ENCODE measurements at regions not wholly inside any gene's neighbourhood (a gene's known extent, or its start where the extent isn't known, plus 50 kb on each side); places are given as distances from the start of the nearest gene placed in this dataset.

DNA sequence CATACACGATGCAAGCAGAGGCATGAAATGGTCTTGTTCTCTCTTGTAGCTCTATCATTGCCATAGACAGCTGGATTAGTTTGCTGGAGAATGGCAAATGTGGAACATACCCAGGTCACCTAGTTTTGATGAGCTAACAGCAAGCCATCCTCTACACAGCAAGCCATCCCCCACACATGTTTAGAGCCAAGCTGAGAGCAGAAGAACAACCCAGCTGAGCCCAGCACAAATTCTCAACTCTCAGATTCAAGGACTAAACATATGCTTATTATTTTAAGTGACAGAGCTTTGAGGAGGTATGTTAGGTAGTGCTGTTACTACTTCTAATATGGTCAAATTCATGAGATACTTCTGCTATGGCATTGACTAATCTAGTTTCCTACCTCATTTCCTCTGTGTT lies 230.3 kb downstream of the OTOR start:
- 100% methylated on average over 1 of the region's 1 CpG for WGBS (ENCODE audit: insufficient coverage)
- Histone ChIP-seq H3K9me3 (ENCODE audit: control insufficient read depth, insufficient read depth, low read length) (no peaks in the 10 kb centered on the region), H3K36me3 (ENCODE audit: control insufficient read depth, insufficient read depth, low read length) (no peaks in the 10 kb centered on the region), H3K4me1 (ENCODE audit: control insufficient read depth, insufficient read depth, low read length) (no peaks in the 10 kb centered on the region), H3K27ac (ENCODE audit: low read depth, low read length) (no peak overlapping the region), H3K4me3 (ENCODE audit: low read depth, low read length) (no peak overlapping the region), H3K27me3 (ENCODE audit: control insufficient read depth, insufficient read depth, low read length) (no peaks in the 10 kb centered on the region)
- DNase-seq (ENCODE audit: low read depth in 4 of 6, low spot score in 6 of 6), result no peak

DNA sequence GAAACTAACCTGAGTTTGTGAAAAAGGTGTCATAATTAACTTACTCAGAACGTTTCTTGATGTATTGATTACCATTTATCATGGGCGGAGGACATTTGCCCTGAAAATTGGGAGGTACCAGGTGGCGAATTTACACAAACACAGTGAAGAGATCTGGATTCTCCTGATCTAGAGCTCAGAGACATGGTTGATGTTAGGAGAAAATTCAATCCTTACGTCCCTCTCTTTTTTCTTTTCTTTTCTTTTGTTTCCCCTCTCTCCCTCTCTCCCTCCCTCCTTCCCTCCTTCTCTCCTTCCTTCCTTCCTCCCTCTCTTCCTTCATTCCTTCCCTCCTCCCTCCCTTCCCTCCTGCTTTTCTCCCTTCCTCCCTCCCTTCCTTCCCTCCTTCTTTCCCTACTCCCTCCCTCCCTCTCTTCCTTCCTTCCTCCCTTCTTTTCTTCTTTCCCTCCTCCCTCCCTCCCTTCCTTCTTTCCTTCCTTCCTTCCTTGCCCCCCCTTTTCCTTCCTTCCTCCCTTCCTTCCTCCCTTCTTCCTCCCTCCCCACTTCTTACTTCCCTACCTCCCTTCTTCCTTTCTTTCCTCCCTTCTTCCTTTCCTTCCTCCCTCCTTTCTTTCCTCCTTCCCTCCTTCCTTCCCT lies 234.1 kb downstream of the OTOR start:
- no peaks in the 10 kb centered on the region for H3K27me3 ChIP-seq (ENCODE audit: control insufficient read depth, insufficient read depth, low read length)
- DNase-seq (ENCODE audit: low read depth in 4 of 6, low spot score in 6 of 6), result no peak
- WGBS (ENCODE audit: insufficient coverage), result 67% methylated on average over 1 of the region's 4 CpGs
- no peak overlapping the region for H3K4me3 ChIP-seq (ENCODE audit: low read depth, low read length)
- H3K36me3 ChIP-seq (ENCODE audit: control insufficient read depth, insufficient read depth, low read length), result no peaks in the 10 kb centered on the region
- H3K27ac ChIP-seq (ENCODE audit: low read depth, low read length), result no peak overlapping the region
- no peaks in the 10 kb centered on the region for H3K9me3 ChIP-seq (ENCODE audit: control insufficient read depth, insufficient read depth, low read length)
- H3K4me1 ChIP-seq (ENCODE audit: control insufficient read depth, insufficient read depth, low read length), result no peaks in the 10 kb centered on the region

DNA sequence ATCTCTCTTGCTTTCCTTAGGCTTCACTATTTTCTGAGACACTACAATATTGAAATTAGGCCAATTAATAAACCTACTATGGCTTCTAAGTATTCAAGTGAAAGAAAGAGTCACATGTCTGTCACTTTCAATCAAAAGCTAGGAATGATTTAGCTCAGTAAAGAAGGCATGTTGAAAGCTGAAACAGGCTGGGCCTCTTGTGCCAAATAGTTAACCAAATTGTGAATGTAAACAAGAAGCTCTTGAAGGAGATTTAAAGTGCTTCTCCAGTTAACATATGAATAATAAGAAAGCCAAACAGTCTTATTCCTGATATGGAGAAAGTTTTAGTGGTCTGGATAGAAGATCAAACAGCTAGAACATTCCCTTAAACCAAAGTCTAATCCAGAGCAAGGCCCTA lies 236.3 kb downstream of the OTOR start:
- no peaks in the 10 kb centered on the region for H3K4me1 ChIP-seq (ENCODE audit: control insufficient read depth, insufficient read depth, low read length)
- no peaks in the 10 kb centered on the region for H3K36me3 ChIP-seq (ENCODE audit: control insufficient read depth, insufficient read depth, low read length)
- no peaks in the 10 kb centered on the region for H3K9me3 ChIP-seq (ENCODE audit: control insufficient read depth, insufficient read depth, low read length)
- no peaks in the 10 kb centered on the region for H3K27me3 ChIP-seq (ENCODE audit: control insufficient read depth, insufficient read depth, low read length)
- H3K27ac ChIP-seq (ENCODE audit: low read depth, low read length), result no peak overlapping the region
- no peak for DNase-seq (ENCODE audit: low read depth in 4 of 6, low spot score in 6 of 6)
- H3K4me3 ChIP-seq (ENCODE audit: low read depth, low read length), result no peak overlapping the region

DNA sequence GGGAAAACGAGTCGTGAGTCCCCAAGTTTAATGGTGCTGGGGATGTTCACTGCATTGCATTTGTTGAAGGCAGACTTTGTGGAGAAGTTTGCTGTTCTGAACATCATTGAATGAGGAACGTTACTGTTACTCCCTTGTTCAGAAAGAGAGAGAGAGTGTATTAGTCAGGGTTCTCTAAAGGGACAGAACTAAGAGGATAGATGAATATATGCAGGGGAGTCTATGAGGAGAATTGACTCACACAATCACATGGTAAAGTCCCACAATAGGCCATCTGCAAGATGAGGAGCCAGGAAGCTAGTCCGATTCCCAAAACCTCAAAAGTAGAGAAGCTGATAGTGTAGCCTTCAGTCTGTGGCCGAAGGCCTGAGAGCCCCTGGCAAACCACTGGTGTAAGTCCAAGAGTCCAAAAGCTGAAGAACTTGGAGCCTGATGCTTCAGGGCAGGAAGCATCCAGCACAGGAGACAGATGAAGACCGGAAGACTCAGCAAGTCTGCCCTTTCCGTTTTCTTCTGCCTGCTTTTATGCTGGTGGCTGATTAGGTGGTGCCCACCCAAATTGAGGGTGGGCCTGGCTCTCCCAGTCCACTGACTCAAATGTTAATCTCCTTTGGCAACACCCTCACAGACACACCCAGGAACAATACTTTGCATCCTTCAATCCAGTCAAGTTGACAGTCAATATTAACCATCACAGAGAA lies 223.5 kb upstream of the PCSK2 start:
- H3K27ac ChIP-seq (ENCODE audit: low read depth, low read length), result no peak overlapping the region
- H3K4me1 ChIP-seq (ENCODE audit: control insufficient read depth, insufficient read depth, low read length), result no peaks in the 10 kb centered on the region
- H3K36me3 ChIP-seq (ENCODE audit: control insufficient read depth, insufficient read depth, low read length), result no peaks in the 10 kb centered on the region
- DNase-seq (ENCODE audit: low read depth in 4 of 6, low spot score in 6 of 6), result no peak
- H3K27me3 ChIP-seq (ENCODE audit: control insufficient read depth, insufficient read depth, low read length), result no peaks in the 10 kb centered on the region
- no peaks in the 10 kb centered on the region for H3K9me3 ChIP-seq (ENCODE audit: control insufficient read depth, insufficient read depth, low read length)
- 96% methylated on average over 6 of the region's 7 CpGs for WGBS (ENCODE audit: insufficient coverage)
- H3K4me3 ChIP-seq (ENCODE audit: low read depth, low read length), result no peak overlapping the region

DNA sequence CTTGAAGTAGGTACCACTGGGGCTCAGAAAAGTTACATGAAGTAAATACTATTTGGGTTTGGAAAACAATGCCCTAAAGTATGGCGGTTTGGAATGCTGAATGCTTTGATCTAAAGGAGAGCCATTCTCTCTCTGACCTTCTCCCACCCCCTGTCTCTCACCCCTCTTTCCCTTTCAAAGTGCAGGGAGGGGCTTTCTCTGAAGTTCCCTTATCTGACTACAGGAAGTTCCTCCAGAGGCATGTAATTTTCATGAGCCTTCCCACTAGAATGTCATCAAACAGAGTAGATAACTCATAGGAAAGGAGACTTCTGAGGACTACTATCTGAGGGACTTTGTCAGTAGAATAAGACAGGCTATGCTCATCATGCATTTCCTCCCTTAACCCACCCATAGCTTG lies 216.7 kb upstream of the PCSK2 start:
- H3K4me1 ChIP-seq (ENCODE audit: control insufficient read depth, insufficient read depth, low read length), result peaks cover 4% of the 10 kb centered on the region
- WGBS (ENCODE audit: insufficient coverage), result no CpG with 5 or more reads among the region's 1 CpG
- no peak overlapping the region for H3K27ac ChIP-seq (ENCODE audit: low read depth, low read length)
- no peaks in the 10 kb centered on the region for H3K36me3 ChIP-seq (ENCODE audit: control insufficient read depth, insufficient read depth, low read length)
- H3K4me3 ChIP-seq (ENCODE audit: low read depth, low read length), result no peak overlapping the region
- H3K27me3 ChIP-seq (ENCODE audit: control insufficient read depth, insufficient read depth, low read length), result no peaks in the 10 kb centered on the region
- no peaks in the 10 kb centered on the region for H3K9me3 ChIP-seq (ENCODE audit: control insufficient read depth, insufficient read depth, low read length)
- DNase-seq (ENCODE audit: low read depth in 4 of 6, low spot score in 6 of 6), result no peak

DNA sequence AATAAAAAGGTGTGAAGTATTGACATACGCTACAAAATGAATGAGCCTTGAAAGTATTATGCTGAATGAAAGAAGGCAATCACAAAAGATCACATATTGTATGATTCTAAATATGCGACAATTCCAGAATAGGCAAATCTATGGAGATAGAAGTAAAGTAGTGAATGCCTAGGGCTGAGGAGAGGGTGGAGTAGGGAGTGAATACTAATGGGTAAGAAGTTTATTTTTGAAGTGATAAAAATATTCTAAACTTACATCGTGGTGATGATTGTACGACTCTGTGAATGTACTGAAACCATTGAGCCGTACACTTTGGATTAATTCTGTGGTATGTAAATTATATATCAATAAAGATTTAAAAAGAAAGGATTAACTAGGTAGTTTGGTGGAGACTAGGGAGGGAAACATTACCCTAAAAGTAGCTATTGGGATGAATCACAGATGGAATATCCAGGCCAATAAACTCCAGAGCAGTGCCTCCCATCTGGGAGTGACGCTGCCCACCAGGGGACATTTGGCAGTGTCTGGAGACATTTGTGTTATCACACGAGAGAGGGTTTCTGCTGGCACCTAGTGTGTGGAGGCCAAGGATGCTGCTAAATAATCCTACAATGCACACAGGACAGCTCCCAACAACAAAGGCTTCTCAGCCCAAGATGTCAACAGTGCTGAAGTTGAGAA lies 214.2 kb upstream of the PCSK2 start:
- Histone ChIP-seq H3K4me1 (ENCODE audit: control insufficient read depth, insufficient read depth, low read length) (peaks cover 4% of the 10 kb centered on the region), H3K27me3 (ENCODE audit: control insufficient read depth, insufficient read depth, low read length) (no peaks in the 10 kb centered on the region), H3K4me3 (ENCODE audit: low read depth, low read length) (no peak overlapping the region), H3K36me3 (ENCODE audit: control insufficient read depth, insufficient read depth, low read length) (no peaks in the 10 kb centered on the region), H3K27ac (ENCODE audit: low read depth, low read length) (no peak overlapping the region), H3K9me3 (ENCODE audit: control insufficient read depth, insufficient read depth, low read length) (no peaks in the 10 kb centered on the region)
- DNase-seq (ENCODE audit: low read depth in 4 of 6, low spot score in 6 of 6), result no peak
- WGBS (ENCODE audit: insufficient coverage), result 100% methylated on average over 1 of the region's 7 CpGs

DNA sequence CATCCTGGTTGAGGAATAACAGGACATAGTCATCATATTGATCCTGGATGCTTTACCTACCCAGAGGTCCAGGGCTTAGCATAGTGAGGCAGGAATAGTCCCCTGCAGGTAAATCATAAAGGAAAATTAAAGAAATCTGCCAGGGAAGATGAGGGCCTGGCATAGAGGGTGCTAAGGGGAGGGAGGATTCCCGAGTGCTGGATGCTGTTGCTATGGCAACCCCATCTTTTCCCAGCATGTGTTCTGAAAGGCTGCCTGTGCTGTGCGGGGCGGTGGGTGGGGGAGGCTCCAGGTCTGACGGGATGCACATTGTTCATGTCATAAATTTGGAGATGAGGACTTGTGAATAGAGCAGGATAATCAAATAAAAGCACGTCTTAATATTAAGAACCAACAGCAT lies 212.6 kb upstream of the PCSK2 start:
- no peaks in the 10 kb centered on the region for H3K36me3 ChIP-seq (ENCODE audit: control insufficient read depth, insufficient read depth, low read length)
- H3K4me3 ChIP-seq (ENCODE audit: low read depth, low read length), result no peak overlapping the region
- H3K27me3 ChIP-seq (ENCODE audit: control insufficient read depth, insufficient read depth, low read length), result no peaks in the 10 kb centered on the region
- no peak overlapping the region for H3K27ac ChIP-seq (ENCODE audit: low read depth, low read length)
- H3K9me3 ChIP-seq (ENCODE audit: control insufficient read depth, insufficient read depth, low read length), result no peaks in the 10 kb centered on the region
- peak; percentile 28 to 96 (median 74) for DNase-seq (ENCODE audit: low read depth in 4 of 6, low spot score in 6 of 6)
- H3K4me1 ChIP-seq (ENCODE audit: control insufficient read depth, insufficient read depth, low read length), result peaks cover 4% of the 10 kb centered on the region
- WGBS (ENCODE audit: insufficient coverage), result 9% methylated on average over 1 of the region's 5 CpGs

DNA sequence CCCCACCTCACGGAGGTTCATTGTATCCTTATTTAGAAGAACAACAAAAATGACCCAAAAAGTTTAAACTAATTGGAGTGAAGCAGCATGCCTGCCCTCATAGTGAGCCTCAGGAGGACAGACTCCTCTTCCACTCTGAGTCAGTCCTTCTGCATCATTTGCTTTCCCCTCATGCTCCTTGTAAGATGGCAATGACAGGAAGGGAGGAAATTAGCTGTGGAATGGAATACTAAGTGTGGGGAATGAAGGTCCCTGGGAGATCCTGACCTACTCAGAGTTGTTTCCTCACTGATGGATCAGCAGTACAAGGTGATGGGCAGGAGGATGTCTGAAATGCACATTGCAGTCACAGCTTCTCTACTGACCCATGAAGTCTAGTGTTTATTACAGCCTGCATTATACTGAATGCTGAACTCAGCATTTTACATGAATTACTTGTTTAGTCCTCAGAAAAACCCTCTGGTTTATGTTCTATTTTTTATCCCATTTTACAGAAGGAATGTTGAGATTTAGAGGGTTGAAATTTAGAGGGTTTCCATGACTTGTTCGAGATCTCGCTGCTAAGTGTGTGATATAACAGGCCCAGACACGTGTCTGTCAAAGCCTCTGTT lies 212.0 kb upstream of the PCSK2 start:
- H3K9me3 ChIP-seq (ENCODE audit: control insufficient read depth, insufficient read depth, low read length), result no peaks in the 10 kb centered on the region
- H3K27ac ChIP-seq (ENCODE audit: low read depth, low read length), result no peak overlapping the region
- WGBS (ENCODE audit: insufficient coverage), result 0% methylated on average over 1 of the region's 4 CpGs
- peak in 4 of 6 donors; percentile 12 to 77 (median 30) for DNase-seq (ENCODE audit: low read depth in 4 of 6, low spot score in 6 of 6)
- H3K4me3 ChIP-seq (ENCODE audit: low read depth, low read length), result no peak overlapping the region
- H3K36me3 ChIP-seq (ENCODE audit: control insufficient read depth, insufficient read depth, low read length), result no peaks in the 10 kb centered on the region
- peaks cover 4% of the 10 kb centered on the region for H3K4me1 ChIP-seq (ENCODE audit: control insufficient read depth, insufficient read depth, low read length)
- no peaks in the 10 kb centered on the region for H3K27me3 ChIP-seq (ENCODE audit: control insufficient read depth, insufficient read depth, low read length)

DNA sequence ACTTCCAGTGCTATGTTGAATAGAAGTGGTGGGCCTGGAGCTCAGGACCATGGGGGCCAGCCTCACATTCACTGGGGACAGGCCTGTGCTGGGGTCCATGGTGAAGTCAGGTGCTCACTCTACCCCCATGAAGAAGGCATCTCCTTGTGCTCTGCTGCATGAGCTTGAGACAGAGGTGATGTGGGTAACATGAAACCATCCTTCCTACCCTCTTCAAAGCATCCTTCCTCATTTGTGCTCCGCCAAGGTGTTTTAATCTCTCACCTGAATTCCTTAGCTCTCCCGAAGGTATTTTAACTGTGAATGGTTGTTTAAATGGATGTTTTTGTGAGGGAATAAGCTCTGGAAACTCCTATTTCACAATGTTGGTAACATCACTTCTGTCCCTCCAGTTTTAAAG lies 209.6 kb upstream of the PCSK2 start:
- DNase-seq (ENCODE audit: low read depth in 4 of 6, low spot score in 6 of 6), result no peak
- no CpG with 5 or more reads among the region's 2 CpGs for WGBS (ENCODE audit: insufficient coverage)
- Histone ChIP-seq H3K27ac (ENCODE audit: low read depth, low read length) (no peak overlapping the region), H3K4me3 (ENCODE audit: low read depth, low read length) (no peak overlapping the region), H3K36me3 (ENCODE audit: control insufficient read depth, insufficient read depth, low read length) (no peaks in the 10 kb centered on the region), H3K4me1 (ENCODE audit: control insufficient read depth, insufficient read depth, low read length) (peaks cover 4% of the 10 kb centered on the region), H3K27me3 (ENCODE audit: control insufficient read depth, insufficient read depth, low read length) (no peaks in the 10 kb centered on the region), H3K9me3 (ENCODE audit: control insufficient read depth, insufficient read depth, low read length) (no peaks in the 10 kb centered on the region)
